Mesenchymal stem cell (in vitro differentiated cells and primary cell): ENCODE measurements at regions not wholly inside any gene's neighbourhood (a gene's known extent, or its start where the extent isn't known, plus 50 kb on each side); places are given as distances from the start of the nearest gene placed in this dataset.

Source experiments
- DNase-seq: peaks from one replicate; pipeline ENCODE4 v3.0.0-alpha.2; 2013
- H2AFZ ChIP-seq: one replicate; pipeline ENCODE4 v1.6.1; 2013; ENCODE audit warnings: low read depth, mild to moderate bottlenecking, control low read depth, inconsistent platforms, low read length, moderate library complexity
- H2AK5ac ChIP-seq: 2 replicates; pipeline ENCODE4 v1.6.1; 2013; ENCODE audit warnings: low read length, moderate library complexity, mild to moderate bottlenecking, inconsistent platforms; ENCODE audit not compliant: severe bottlenecking
- H2BK120ac ChIP-seq: one replicate; pipeline ENCODE4 v1.6.1; 2013; ENCODE audit warnings: low read depth, mild to moderate bottlenecking, inconsistent platforms, low read length, moderate library complexity
- H2BK12ac ChIP-seq, 2 experiments: one replicate each; pipeline ENCODE4 v1.6.1; 2013; ENCODE audit warnings: inconsistent platforms in 2 of 2, low read length in 2 of 2, mild to moderate bottlenecking in 2 of 2, moderate library complexity in 2 of 2, control low read depth in 1 of 2
- H2BK15ac ChIP-seq: one replicate; pipeline ENCODE4 v1.6.1; 2013; ENCODE audit warnings: mild to moderate bottlenecking, low read depth, inconsistent platforms; ENCODE audit not compliant: poor library complexity, severe bottlenecking
- H2BK5ac ChIP-seq: 2 replicates; pipeline ENCODE4 v1.6.1; 2013; ENCODE audit warnings: low read depth, mild to moderate bottlenecking, low read length, control low read depth, inconsistent platforms; ENCODE audit not compliant: poor library complexity, severe bottlenecking
- H3K14ac ChIP-seq, 2 experiments: one replicate each; pipeline ENCODE4 v1.6.1; 2013; ENCODE audit warnings: inconsistent platforms in 2 of 2, low read length in 2 of 2, control low read depth in 1 of 2, mild to moderate bottlenecking in 1 of 2, moderate library complexity in 1 of 2
- H3K18ac ChIP-seq, 2 experiments: one replicate each; pipeline ENCODE4 v1.6.1; 2013; ENCODE audit warnings: inconsistent platforms in 2 of 2, low read length in 2 of 2, control low read depth in 1 of 2, low read depth in 1 of 2, mild to moderate bottlenecking in 1 of 2
- H3K23ac ChIP-seq, 2 experiments: one replicate each; pipeline ENCODE4 v1.6.1; 2013; ENCODE audit warnings: inconsistent platforms in 2 of 2, low read length in 2 of 2, mild to moderate bottlenecking in 2 of 2, moderate library complexity in 2 of 2, control low read depth in 1 of 2
- H3K27ac ChIP-seq: 2 replicates; pipeline ENCODE4 v1.5.1; 2013; ENCODE audit warnings: mild to moderate bottlenecking, moderate library complexity, low read length, control low read depth, inconsistent platforms; ENCODE audit not compliant: poor library complexity, severe bottlenecking
- H3K27me3 ChIP-seq, 2 experiments: 2 replicates each; pipeline versions ENCODE4 v1.6.1 to v1.7.0; 2013; ENCODE audit warnings: low read length in 2 of 2, mild to moderate bottlenecking in 2 of 2, moderate library complexity in 2 of 2, control low read depth in 1 of 2, inconsistent platforms in 1 of 2; ENCODE audit not compliant: control insufficient read depth in 1 of 2, insufficient read depth in 1 of 2
- H3K36me3 ChIP-seq, 2 experiments: 2 replicates each; pipeline versions ENCODE4 v1.6.1 to v1.7.0; 2013; ENCODE audit warnings: low read length in 2 of 2, control low read depth in 1 of 2, inconsistent platforms in 1 of 2, low read depth in 1 of 2, mild to moderate bottlenecking in 1 of 2; ENCODE audit not compliant: insufficient read depth in 2 of 2, control insufficient read depth in 1 of 2
- H3K4ac ChIP-seq, 2 experiments: one replicate each; pipeline ENCODE4 v1.6.1; 2013; ENCODE audit warnings: inconsistent platforms in 2 of 2, low read length in 2 of 2, mild to moderate bottlenecking in 2 of 2, moderate library complexity in 2 of 2, control low read depth in 1 of 2, low read depth in 1 of 2
- H3K4me1 ChIP-seq: 2 replicates; pipeline ENCODE4 v1.6.1; 2013; ENCODE audit warnings: low read depth, low read length, control low read depth; ENCODE audit not compliant: control insufficient read depth, insufficient read depth
- H3K4me2 ChIP-seq: 2 replicates; pipeline ENCODE4 v1.6.1; 2013; ENCODE audit warnings: low read length, mild to moderate bottlenecking, inconsistent platforms; ENCODE audit not compliant: poor library complexity, severe bottlenecking
- H3K4me3 ChIP-seq, 2 experiments: 2 replicates each; pipeline versions ENCODE4 v1.5.1 to v1.7.0; 2013; ENCODE audit warnings: low read length in 2 of 2, mild to moderate bottlenecking in 2 of 2, control low read depth in 1 of 2, low read depth in 1 of 2; ENCODE audit not compliant: insufficient read depth in 1 of 2
- H3K79me1 ChIP-seq: replicated peaks from 2 replicates; pipeline ENCODE4 v1.6.1; 2013; ENCODE audit warnings: mild to moderate bottlenecking, control low read depth, low read length, inconsistent platforms; ENCODE audit not compliant: poor library complexity, severe bottlenecking
- H3K9ac ChIP-seq: 2 replicates; pipeline ENCODE4 v1.7.0; 2013; ENCODE audit warnings: mild to moderate bottlenecking, low read length, moderate library complexity
- H3K9me3 ChIP-seq: 2 replicates; pipeline ENCODE4 v1.7.0; 2013; ENCODE audit warnings: mild to moderate bottlenecking, low read length; ENCODE audit not compliant: control insufficient read depth
- H4K8ac ChIP-seq: one replicate; pipeline ENCODE4 v1.6.1; 2013; ENCODE audit warnings: inconsistent platforms, mild to moderate bottlenecking, low read length, moderate library complexity
- H4K91ac ChIP-seq: one replicate; pipeline ENCODE4 v1.6.1; 2013; ENCODE audit warnings: mild to moderate bottlenecking, low read length, inconsistent platforms
- WGBS: methylation state at CpG from one replicate; pipeline ENCODE4 v1.1.7; 2013; ENCODE audit warnings: mixed read lengths; 5-methylcytosine and 5-hydroxymethylcytosine counted together

DNA sequence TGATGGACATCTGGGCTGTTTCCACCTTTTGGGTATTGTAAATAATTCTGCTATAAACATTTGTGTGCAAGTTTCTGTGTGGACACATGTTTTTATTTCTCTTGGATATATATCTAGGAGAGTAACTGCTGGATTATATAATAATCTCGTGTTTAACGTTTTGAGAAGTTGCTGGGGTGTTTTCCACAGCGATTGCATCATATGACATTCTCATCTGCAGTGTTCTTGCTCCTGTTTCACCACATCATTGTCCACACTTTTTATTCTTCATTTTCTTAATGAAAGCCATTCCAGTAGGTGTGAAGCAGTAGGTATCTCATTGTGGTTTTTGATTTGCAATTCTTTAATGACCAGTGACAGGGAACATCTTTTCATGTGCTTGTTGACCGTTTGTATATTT is 56.9 kb upstream of the ALKAL2 start:
- peaks cover 10% of the 10 kb centered on the region for H3K4me1 ChIP-seq
- no peaks in the 10 kb centered on the region for H3K36me3 ChIP-seq
- H3K79me1 ChIP-seq, result no peaks in the 10 kb centered on the region
- no peak overlapping the region for H2AFZ ChIP-seq
- no peak overlapping the region for H2AK5ac ChIP-seq
- H3K27ac ChIP-seq, result no peak overlapping the region
- no peak overlapping the region for H3K4ac ChIP-seq
- no peak overlapping the region for H3K4me2 ChIP-seq
- no peak for DNase-seq
- H3K9ac ChIP-seq, result no peak overlapping the region
- H2BK5ac ChIP-seq, result no peak overlapping the region
- no peak overlapping the region for H3K4me3 ChIP-seq
- H3K9me3 ChIP-seq, result peaks cover 3% of the 10 kb centered on the region
- no peak overlapping the region for H3K23ac ChIP-seq
- H4K91ac ChIP-seq, result no peak overlapping the region
- no peak overlapping the region for H3K14ac ChIP-seq
- H2BK15ac ChIP-seq, result no peak overlapping the region
- no peak overlapping the region for H4K8ac ChIP-seq
- no peak overlapping the region for H2BK120ac ChIP-seq
- no peak overlapping the region for H3K18ac ChIP-seq
- H2BK12ac ChIP-seq, result no peak overlapping the region
- H3K27me3 ChIP-seq, result no peaks in the 10 kb centered on the region
- WGBS, result 67% methylated on average over 3 of the region's 4 CpGs

GRCh38 chr2:343355-343754 is 55.5 kb upstream of the ALKAL2 start:
- no peak overlapping the region for H2AFZ ChIP-seq
- H3K4ac ChIP-seq, result no peak overlapping the region
- H3K18ac ChIP-seq, result no peak overlapping the region
- no peak for DNase-seq
- peaks cover 11% of the 10 kb centered on the region for H3K9me3 ChIP-seq
- no peak overlapping the region for H3K27ac ChIP-seq
- no peaks in the 10 kb centered on the region for H3K79me1 ChIP-seq
- H3K4me3 ChIP-seq, result no peak overlapping the region
- no peak overlapping the region for H2BK15ac ChIP-seq
- no peak overlapping the region for H2AK5ac ChIP-seq
- no peak overlapping the region for H4K8ac ChIP-seq
- 80% methylated on average over 3 of the region's 5 CpGs for WGBS
- H4K91ac ChIP-seq, result no peak overlapping the region
- no peak overlapping the region for H3K9ac ChIP-seq
- no peak overlapping the region for H3K4me2 ChIP-seq
- H3K23ac ChIP-seq, result no peak overlapping the region
- no peaks in the 10 kb centered on the region for H3K36me3 ChIP-seq
- no peak overlapping the region for H2BK5ac ChIP-seq
- H3K27me3 ChIP-seq, result no peaks in the 10 kb centered on the region
- H3K4me1 ChIP-seq, result peaks cover 9% of the 10 kb centered on the region
- no peak overlapping the region for H2BK12ac ChIP-seq
- H3K14ac ChIP-seq, result no peak overlapping the region
- H2BK120ac ChIP-seq, result no peak overlapping the region

GRCh38 chr2:341912-342311 is 54.0 kb upstream of the ALKAL2 start:
- Histone ChIP-seq H3K4me2 (no peak overlapping the region), H3K9me3 (peaks cover 12% of the 10 kb centered on the region), H3K23ac (no peak overlapping the region), H3K4ac (no peak overlapping the region), H2AK5ac (no peak overlapping the region), H4K8ac (no peak overlapping the region), H3K27ac (no peak overlapping the region), H3K14ac (no peak overlapping the region), H2BK5ac (no peak overlapping the region), H3K4me1 (peaks cover 9% of the 10 kb centered on the region), H3K18ac (no peak overlapping the region), H3K9ac (no peak overlapping the region), H4K91ac (no peak overlapping the region), H3K4me3 (no peak overlapping the region), H2BK15ac (no peak overlapping the region), H3K36me3 (no peaks in the 10 kb centered on the region), H3K79me1 (no peaks in the 10 kb centered on the region), H2BK120ac (no peak overlapping the region), H2AFZ (no peak overlapping the region), H3K27me3 (no peaks in the 10 kb centered on the region), H2BK12ac (no peak overlapping the region)
- WGBS, result 67% methylated on average over 1 of the region's 2 CpGs
- DNase-seq, result no peak

DNA sequence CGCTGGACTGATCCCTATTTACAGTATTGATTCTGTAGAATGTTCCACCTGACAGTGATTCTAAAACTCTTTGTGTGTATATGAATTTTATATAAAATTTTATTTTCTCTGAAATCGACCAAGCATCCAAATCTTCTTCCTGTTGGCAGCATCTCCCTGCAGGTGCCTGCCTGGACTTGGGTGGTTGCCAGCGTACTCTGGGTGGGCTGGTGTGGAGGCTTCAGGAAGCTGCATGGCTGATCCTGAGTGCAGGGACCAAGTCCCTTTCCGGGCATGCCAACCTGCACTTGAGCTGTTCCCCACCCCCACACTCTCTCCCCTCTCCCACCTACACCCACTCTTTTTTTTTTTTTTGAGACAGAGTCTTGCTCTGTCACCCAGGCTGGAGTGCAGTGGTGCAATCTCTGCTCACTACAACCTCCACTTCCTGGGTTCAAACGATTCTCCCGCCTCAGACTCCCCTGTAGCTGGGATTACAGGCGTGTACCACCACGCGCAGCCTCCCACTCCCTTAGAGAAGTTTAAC is 53.2 kb upstream of the ALKAL2 start:
- DNase-seq, result no peak
- H3K4me1 ChIP-seq, result peaks cover 9% of the 10 kb centered on the region
- no peak overlapping the region for H2BK12ac ChIP-seq
- no peak overlapping the region for H3K18ac ChIP-seq
- no peak overlapping the region for H3K9ac ChIP-seq
- 77% methylated on average over 7 of the region's 9 CpGs for WGBS
- no peak overlapping the region for H2AK5ac ChIP-seq
- no peak overlapping the region for H3K27ac ChIP-seq
- no peak overlapping the region for H3K4me2 ChIP-seq
- H4K8ac ChIP-seq, result no peak overlapping the region
- H3K9me3 ChIP-seq, result peaks cover 20% of the 10 kb centered on the region
- no peak overlapping the region for H2BK15ac ChIP-seq
- no peak overlapping the region for H2AFZ ChIP-seq
- H4K91ac ChIP-seq, result no peak overlapping the region
- H3K23ac ChIP-seq, result no peak overlapping the region
- no peak overlapping the region for H3K4me3 ChIP-seq
- H3K27me3 ChIP-seq, result no peaks in the 10 kb centered on the region
- no peak overlapping the region for H2BK120ac ChIP-seq
- no peak overlapping the region for H3K4ac ChIP-seq
- no peak overlapping the region for H2BK5ac ChIP-seq
- H3K36me3 ChIP-seq, result no peaks in the 10 kb centered on the region
- H3K14ac ChIP-seq, result no peak overlapping the region
- H3K79me1 ChIP-seq, result no peaks in the 10 kb centered on the region
